ENCODE measurements at regions not wholly inside any gene's neighbourhood (a gene's known extent, or its start where the extent isn't known, plus 50 kb on each side); places are given as distances from the start of the nearest gene placed in this dataset.

DNA sequence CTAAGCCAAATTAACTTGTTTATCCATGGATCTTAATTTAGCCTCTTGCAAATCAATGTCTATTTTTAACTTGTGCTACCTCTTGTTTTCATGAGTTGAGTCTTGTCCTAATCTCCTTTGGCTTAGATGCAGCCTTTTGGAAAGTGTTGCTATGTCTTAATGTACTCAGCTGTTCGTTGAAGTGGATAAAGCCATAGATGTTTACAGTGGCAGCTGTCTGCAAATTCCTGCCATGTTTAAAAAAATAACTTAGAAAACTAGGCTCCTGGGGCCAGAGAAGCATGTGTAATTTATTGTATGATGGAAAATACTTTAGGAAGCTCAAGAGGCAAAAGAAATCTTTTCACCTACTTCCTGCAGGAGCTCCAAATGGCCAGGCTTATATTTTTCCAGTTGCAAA, 253.1 kb upstream of the RHOBTB1 start:
- no peak overlapping the region for H2BK20ac ChIP-seq (ENCODE audit: low read depth, low read length)
- in situ Hi-C loops (cut with MboI; ENCODE audit: low sequenced_read_pairs): no loop called here
- DNase-seq: no peak

More for the DNA sequence above, 253.1 kb upstream of the RHOBTB1 start:
- Histone ChIP-seq H3K9ac (ENCODE audit: low read depth, low read length) (no peak overlapping the region), H2AK9ac (replicated peaks; ENCODE audit: low read depth, low read length, poor library complexity) (no peak overlapping the region), H3K27ac (ENCODE audit: insufficient read depth, low read length) (no peak overlapping the region), H3K4me2 (ENCODE audit: low read depth, low read length) (no peak overlapping the region; the same call in 1 of the 2 replicates), H2AFZ (replicated peaks; ENCODE audit: low read length, poor library complexity) (no peak overlapping the region), H2BK15ac (ENCODE audit: low read depth, low read length) (no peak overlapping the region), H4K8ac (ENCODE audit: low read depth in 2 of 2, low read length in 2 of 2) (no peak overlapping the region), H3K4ac (ENCODE audit: low read depth, low read length) (no peak overlapping the region), H3K4me1 (ENCODE audit: control insufficient read depth, insufficient read depth, low read length) (no peaks in the 10 kb centered on the region; the same call in 1 of the 2 replicates), H4K5ac (ENCODE audit: low read depth, low read length) (no peak overlapping the region), H4K20me1 (ENCODE audit: insufficient read depth, low read length) (no peaks in the 10 kb centered on the region), H3K9me3 (ENCODE audit: control insufficient read depth, insufficient read depth, low read length) (peaks cover 3% of the 10 kb centered on the region; the same call in 1 of the 2 replicates), H3K4me3 (ENCODE audit: insufficient read depth, low read depth, low read length) (no peak overlapping the region), H2BK5ac (ENCODE audit: low read depth, low read length, poor library complexity, severe bottlenecking) (no peak overlapping the region), H2BK120ac (ENCODE audit: low read depth, low read length) (no peak overlapping the region), H3K14ac (replicated peaks; ENCODE audit: low read depth, low read length) (no peak overlapping the region), H3K23ac (ENCODE audit: low read depth, low read length) (no peak overlapping the region), H3K56ac (ENCODE audit: extremely low read depth, insufficient read depth, low read length) (no peak overlapping the region), H3K36me3 (ENCODE audit: control insufficient read depth, insufficient read depth, low read length) (no peaks in the 10 kb centered on the region), H2AK5ac (ENCODE audit: low read depth, low read length) (no peak overlapping the region), H3K18ac (ENCODE audit: low read depth, low read length) (no peak overlapping the region), H3K9me1 (ENCODE audit: insufficient read depth, low read length) (no peaks in the 10 kb centered on the region), H4K91ac (ENCODE audit: insufficient read depth, low read depth, low read length) (no peak overlapping the region), H3K79me1 (ENCODE audit: low read depth in 1 of 2, low read length in 2 of 2) (no peaks in the 10 kb centered on the region), H3K27me3 (ENCODE audit: control insufficient read depth, insufficient read depth, low read length) (no peaks in the 10 kb centered on the region)
- ChIA-PET CTCF (no interaction called here), POLR2A (ENCODE audit: unreplicated experiment) (no interaction called here)
- WGBS, 2 experiments (ENCODE audit: extremely low coverage in 2 of 2, insufficient read length in 1 of 2): no CpG with 5 or more reads among the region's 1 CpG
- dilution Hi-C loops (cut with HindIII; ENCODE audit: low sequenced_read_pairs, unreplicated experiment) (no loop called here), intact Hi-C loops (cut with micrococcal nuclease) (loop anchor here (5.0 kb wide), 1 partner anchor 45 kb away; no protein-coding TSS in a partner anchor)
- no TSS peak for BruUV-seq (replicated peaks)
- TF ChIP-seq RAD21 (IDR thresholded peaks at IDR 0.05; ENCODE audit: low read length) (no peak), CHD1 (IDR thresholded peaks at IDR 0.05; ENCODE audit: low read depth, low read length) (no peak), RCOR1 (IDR thresholded peaks at IDR 0.05; ENCODE audit: insufficient replicate concordance, low read length) (no peak), CEBPB (IDR thresholded peaks at IDR 0.05; ENCODE audit: low read depth, low read length) (no peak), POLR2A (IDR thresholded peaks at IDR 0.05; ENCODE audit: low read depth, low read length) (no peak), SMC3 (IDR thresholded peaks at IDR 0.05; ENCODE audit: low read depth, low read length) (no peak), MXI1 (IDR thresholded peaks at IDR 0.05; ENCODE audit: borderline replicate concordance, low read depth, low read length) (no peak), MAFK (IDR thresholded peaks at IDR 0.05; ENCODE audit: low read depth, low read length) (no peak), RFX5 (IDR thresholded peaks at IDR 0.05; ENCODE audit: low read depth, low read length) (no peak), BHLHE40 (IDR thresholded peaks at IDR 0.05; ENCODE audit: low read depth, low read length) (no peak), MAZ (IDR thresholded peaks at IDR 0.05; ENCODE audit: borderline replicate concordance, low read depth, low read length) (no peak), NFE2L2 (IDR thresholded peaks at IDR 0.05; ENCODE audit: low read depth, low read length) (no peak), FOS (IDR thresholded peaks at IDR 0.05; ENCODE audit: low read depth, low read length) (no peak)
- TF ChIP-seq, protein P1, sequence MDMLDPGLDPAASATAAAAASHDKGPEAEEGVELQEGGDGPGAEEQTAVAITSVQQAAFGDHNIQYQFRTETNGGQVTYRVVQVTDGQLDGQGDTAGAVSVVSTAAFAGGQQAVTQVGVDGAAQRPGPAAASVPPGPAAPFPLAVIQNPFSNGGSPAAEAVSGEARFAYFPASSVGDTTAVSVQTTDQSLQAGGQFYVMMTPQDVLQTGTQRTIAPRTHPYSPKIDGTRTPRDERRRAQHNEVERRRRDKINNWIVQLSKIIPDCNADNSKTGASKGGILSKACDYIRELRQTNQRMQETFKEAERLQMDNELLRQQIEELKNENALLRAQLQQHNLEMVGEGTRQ (IDR thresholded peaks at IDR 0.05; ENCODE audit: low read depth, low read length): no peak
- TF ChIP-seq, protein P2, sequence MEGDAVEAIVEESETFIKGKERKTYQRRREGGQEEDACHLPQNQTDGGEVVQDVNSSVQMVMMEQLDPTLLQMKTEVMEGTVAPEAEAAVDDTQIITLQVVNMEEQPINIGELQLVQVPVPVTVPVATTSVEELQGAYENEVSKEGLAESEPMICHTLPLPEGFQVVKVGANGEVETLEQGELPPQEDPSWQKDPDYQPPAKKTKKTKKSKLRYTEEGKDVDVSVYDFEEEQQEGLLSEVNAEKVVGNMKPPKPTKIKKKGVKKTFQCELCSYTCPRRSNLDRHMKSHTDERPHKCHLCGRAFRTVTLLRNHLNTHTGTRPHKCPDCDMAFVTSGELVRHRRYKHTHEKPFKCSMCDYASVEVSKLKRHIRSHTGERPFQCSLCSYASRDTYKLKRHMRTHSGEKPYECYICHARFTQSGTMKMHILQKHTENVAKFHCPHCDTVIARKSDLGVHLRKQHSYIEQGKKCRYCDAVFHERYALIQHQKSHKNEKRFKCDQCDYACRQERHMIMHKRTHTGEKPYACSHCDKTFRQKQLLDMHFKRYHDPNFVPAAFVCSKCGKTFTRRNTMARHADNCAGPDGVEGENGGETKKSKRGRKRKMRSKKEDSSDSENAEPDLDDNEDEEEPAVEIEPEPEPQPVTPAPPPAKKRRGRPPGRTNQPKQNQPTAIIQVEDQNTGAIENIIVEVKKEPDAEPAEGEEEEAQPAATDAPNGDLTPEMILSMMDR (conservative IDR thresholded peaks at IDR 0.05; ENCODE audit: low read depth, low read length): no peak
- TF ChIP-seq, protein P3, sequence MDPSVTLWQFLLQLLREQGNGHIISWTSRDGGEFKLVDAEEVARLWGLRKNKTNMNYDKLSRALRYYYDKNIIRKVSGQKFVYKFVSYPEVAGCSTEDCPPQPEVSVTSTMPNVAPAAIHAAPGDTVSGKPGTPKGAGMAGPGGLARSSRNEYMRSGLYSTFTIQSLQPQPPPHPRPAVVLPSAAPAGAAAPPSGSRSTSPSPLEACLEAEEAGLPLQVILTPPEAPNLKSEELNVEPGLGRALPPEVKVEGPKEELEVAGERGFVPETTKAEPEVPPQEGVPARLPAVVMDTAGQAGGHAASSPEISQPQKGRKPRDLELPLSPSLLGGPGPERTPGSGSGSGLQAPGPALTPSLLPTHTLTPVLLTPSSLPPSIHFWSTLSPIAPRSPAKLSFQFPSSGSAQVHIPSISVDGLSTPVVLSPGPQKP (IDR thresholded peaks at IDR 0.05; ENCODE audit: borderline replicate concordance, low read depth, low read length): no peak
- peak; percentile 60 for ATAC-seq (ENCODE audit: low read depth)
